BJ (cell line): ENCODE measurements at regions not wholly inside any gene's neighbourhood (a gene's known extent, or its start where the extent isn't known, plus 50 kb on each side); places are given as distances from the start of the nearest gene placed in this dataset. TPM values are rescaled to one million over a fixed set of nuclear protein-coding genes. Genes with fewer than 3 reads are reported as not detected.

Experiments used
- CTCF ChIA-PET: fragments of 350-600 bp; formaldehyde crosslinking; extraction: SDS; loops from one replicate; lab custom pipeline; 2021; ENCODE audit warnings: antibody characterized with exemption, inconsistent platforms; lab: Yijun Ruan, JAX
- POLR2A ChIA-PET: fragments of 300-600 bp; sonication (Branson Sonifier 250); formaldehyde crosslinking; extraction: SDS; loops from one replicate; lab custom pipeline; 2021; ENCODE audit warnings: antibody characterized with exemption; lab: Charles Lee
- DNase-seq: peaks from one replicate; pipeline ENCODE4 v3.0.0-alpha.2; 2011; ENCODE audit warnings: low read depth
- H3K27me3 ChIP-seq: 2 replicates; pipeline ENCODE4 v1.6.0; 2011; ENCODE audit warnings: low read length; ENCODE audit not compliant: control insufficient read depth, insufficient read depth
- H3K36me3 ChIP-seq: 2 replicates; pipeline ENCODE4 v1.5.1; 2011; ENCODE audit warnings: low read length; ENCODE audit not compliant: control insufficient read depth, insufficient read depth
- H3K4me3 ChIP-seq: 2 replicates; pipeline ENCODE4 v1.5.1; 2011; ENCODE audit warnings: low read depth, mild to moderate bottlenecking, control low read depth, low read length
- CTCF ChIP-seq: IDR thresholded peaks from 2 replicates; pipeline ENCODE4 v1.5.1; 2011; ENCODE audit warnings: low read depth, mild to moderate bottlenecking, control low read depth, inconsistent platforms, low read length, moderate library complexity; ENCODE audit not compliant: insufficient read depth
- small RNA-seq: library from RNA; depleted of rRNA; stranded (forward); fragments of <200 nt; gene quantifications from one replicate; pipeline ENCODE3, GENCODE V24; 2012; ENCODE audit warnings: low replicate concordance, low read depth; ENCODE audit not compliant: insufficient read length

DNA sequence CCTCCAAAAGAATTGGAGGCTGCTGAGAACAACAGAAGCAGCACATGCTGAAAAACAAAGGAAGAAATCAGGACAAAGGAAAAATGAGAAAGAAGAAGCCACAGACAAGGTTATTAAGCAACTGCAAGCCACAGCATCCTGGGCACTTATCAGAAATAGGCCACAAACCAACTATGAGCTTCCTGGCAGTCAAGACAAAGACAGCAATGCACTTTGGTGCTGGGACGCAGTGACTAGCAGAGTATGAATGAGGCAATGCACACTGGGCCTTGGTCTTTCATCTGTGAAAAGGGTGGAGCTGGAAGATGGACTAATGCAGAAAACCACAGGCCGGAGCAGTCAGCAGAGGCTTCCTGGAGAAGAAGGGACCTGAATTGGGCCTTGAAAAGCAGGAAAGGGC, 56.0 kb upstream of the LINGO1 start:
- no peak overlapping the region for H3K4me3 ChIP-seq
- DNase-seq: no peak
- peaks cover 7% of the 10 kb centered on the region for H3K27me3 ChIP-seq
- ChIA-PET CTCF (no interaction called here), POLR2A (no interaction called here)
- H3K36me3 ChIP-seq: no peaks in the 10 kb centered on the region
- TF ChIP-seq CTCF: no peak

- CTCF ChIA-PET: no interaction called here
- no peak for DNase-seq
- peaks cover 7% of the 10 kb centered on the region for H3K27me3 ChIP-seq
- no peak for TF ChIP-seq CTCF
- POLR2A ChIA-PET: no interaction called here
- H3K4me3 ChIP-seq: no peak overlapping the region
- H3K36me3 ChIP-seq: no peaks in the 10 kb centered on the region
Measured at GRCh38 chr15:77688266-77688665, 55.6 kb upstream of the LINGO1 start.

DNA sequence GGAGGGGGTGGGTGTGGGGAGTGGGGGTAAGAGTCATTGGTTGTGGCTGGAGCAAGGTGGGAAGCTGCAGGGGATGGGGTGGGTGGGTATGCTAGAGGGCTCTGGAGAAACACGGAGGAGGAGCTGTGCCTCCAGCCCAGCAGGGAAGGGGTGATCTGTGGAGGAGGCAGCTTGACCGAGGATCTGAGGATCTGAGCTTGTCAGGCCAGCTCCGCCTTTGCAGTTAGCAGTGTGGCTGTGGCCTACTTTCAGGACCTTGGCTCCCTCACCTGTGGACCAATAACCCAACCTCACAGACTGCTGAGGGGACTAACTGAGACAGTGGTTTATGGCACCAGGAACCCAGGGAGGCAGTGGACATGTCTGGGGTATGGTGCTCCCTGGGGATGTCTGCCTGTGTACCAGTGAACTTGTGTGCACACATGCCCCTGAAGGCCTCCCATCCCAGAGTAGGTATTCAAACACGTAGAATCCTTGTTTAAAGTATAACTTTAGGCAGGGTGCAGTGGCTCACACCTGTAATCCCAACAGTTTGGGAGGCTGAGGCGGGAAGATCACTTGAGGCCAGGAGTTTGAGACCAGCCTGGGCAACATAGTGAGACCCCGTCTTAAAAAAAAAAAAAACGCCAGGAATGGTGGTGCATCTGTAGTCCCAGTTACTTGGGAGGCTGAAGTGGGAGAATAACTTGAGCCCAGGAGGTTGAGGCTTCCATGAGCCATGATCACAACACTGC, 52.5 kb upstream of the LINGO1 start:
- Histone ChIP-seq H3K27me3 (peaks cover 7% of the 10 kb centered on the region), H3K36me3 (no peaks in the 10 kb centered on the region), H3K4me3 (no peak overlapping the region)
- TF ChIP-seq CTCF: no peak
- POLR2A ChIA-PET: no interaction called here
- CTCF ChIA-PET: interaction anchor here (1.2 kb wide), 1 partner anchor 49 kb away, joined by 3 read pairs; no protein-coding TSS in a partner anchor
- no peak for DNase-seq

- POLR2A ChIA-PET: no interaction called here
- H3K36me3 ChIP-seq: no peaks in the 10 kb centered on the region
- H3K4me3 ChIP-seq: no peak overlapping the region
- H3K27me3 ChIP-seq: peaks cover 7% of the 10 kb centered on the region
- no peak for TF ChIP-seq CTCF
- DNase-seq: no peak
- CTCF ChIA-PET: interaction anchor here (0.7 to 1.2 kb wide), 2 partner anchors 48 to 51 kb away, joined by 3 to 4 read pairs; partner anchors contain the start of gene LINGO1
Measured at GRCh38 chr15:77684341-77685081, 51.8 kb upstream of the LINGO1 start.

DNA sequence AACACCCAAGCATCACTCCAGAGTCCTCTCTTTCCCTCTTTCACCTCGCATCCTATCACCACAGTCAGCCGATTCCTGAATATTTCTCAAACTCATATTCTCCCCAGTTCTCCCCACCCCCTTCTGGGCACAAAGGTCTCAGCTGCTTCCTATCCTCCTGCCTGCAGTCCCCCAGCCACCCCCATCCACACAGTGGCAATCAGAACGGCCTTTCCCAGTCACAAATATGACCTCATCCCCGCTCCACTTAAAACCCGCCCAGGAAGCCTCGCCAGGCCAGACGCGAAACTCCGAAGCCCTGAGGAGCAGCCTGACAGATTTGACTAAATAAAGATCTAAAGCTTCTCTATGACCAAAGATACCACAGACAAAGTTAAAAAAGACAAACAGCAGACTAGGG, 49.9 kb upstream of the LINGO1 start:
- ChIA-PET CTCF (no interaction called here), POLR2A (no interaction called here)
- peaks cover 5% of the 10 kb centered on the region for H3K27me3 ChIP-seq
- no peak for TF ChIP-seq CTCF
- no peak overlapping the region for H3K4me3 ChIP-seq
- DNase-seq: no peak
- H3K36me3 ChIP-seq: no peaks in the 10 kb centered on the region

Small RNA genes in the stretch of these regions (small RNA-seq; reads per million reads assigned to genes)
- not detected for gene RN7SL214P
